GM12891 (cell line): ENCODE measurements at regions not wholly inside any gene's neighbourhood (a gene's known extent, or its start where the extent isn't known, plus 50 kb on each side); places are given as distances from the start of the nearest gene placed in this dataset.

Source experiments
- POLR2A ChIP-seq: IDR thresholded peaks from 2 replicates; pipeline ENCODE4 v1.6.1; 2011; ENCODE audit warnings: low read depth, low read length, control low read depth
- POLR2AphosphoS5 ChIP-seq: IDR thresholded peaks from 2 replicates; pipeline ENCODE4 v1.6.1; 2011; ENCODE audit warnings: low read depth, low read length, control low read depth
- SPI1 ChIP-seq: IDR thresholded peaks from 2 replicates; pipeline ENCODE4 v1.6.1; 2011; ENCODE audit warnings: low read depth, low read length, control low read depth

DNA sequence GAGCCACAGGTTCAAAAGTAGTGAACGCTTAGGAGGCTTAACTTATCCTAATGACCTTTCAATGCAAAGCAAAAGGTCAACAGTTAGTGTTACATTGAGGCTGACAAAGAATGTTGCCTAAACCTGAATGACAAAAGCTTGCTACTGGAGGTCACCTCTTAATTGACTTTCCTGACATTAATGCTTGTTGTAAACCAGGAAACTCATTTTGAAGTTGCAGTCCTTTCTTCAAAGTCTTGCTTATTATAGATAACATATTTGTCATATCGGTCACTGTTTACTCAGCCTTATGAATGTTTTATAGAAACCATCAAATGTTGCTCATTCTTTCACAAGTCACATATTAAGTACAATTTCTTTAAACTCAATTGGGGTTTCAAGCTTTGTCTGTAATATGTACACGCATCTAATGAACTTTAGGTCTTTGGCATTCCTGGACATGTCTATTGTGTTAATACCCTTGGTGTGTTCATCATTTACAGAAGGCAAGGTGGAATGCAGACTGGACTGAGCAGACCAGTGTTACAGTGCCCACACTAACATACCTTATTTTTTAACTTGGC, 488.2 kb upstream of the NECTIN3 start:
- no peak for TF ChIP-seq POLR2A
- TF ChIP-seq SPI1, result no peak
- TF ChIP-seq POLR2AphosphoS5, result no peak
